Skin of body (tissue), 1 donor: ENCODE measurements at regions not wholly inside any gene's neighbourhood (a gene's known extent, or its start where the extent isn't known, plus 50 kb on each side); places are given as distances from the start of the nearest gene placed in this dataset.
"Not testable (repeated sequence)": the region's sequence is repeated elsewhere in the genome, so short reads cannot be mapped to it uniquely, and the experiment has no call there.

ENCODE experiments used
- DNase-seq: peaks from one replicate; lab custom pipeline; 2025; lab: John Stamatoyannopoulos, UW

DNA sequence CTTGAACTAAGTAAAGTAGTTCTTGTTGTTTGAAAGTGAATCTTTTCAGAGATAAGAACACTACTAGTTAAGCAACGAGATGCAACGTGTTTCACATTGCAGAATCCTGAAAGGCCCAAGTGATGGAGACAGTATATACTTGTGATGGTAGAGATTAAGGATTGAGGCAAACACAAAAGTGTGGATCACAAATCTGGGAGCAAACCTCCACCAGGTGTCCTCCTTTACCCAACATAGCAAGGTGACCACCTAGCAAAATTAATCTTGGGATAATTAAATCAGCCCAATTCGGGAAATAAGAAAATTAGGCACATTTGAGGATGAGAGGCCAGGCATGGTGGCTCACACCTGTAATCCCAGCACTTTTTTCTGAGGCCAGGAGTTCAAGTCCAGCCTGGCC is 563.9 kb downstream of the DACH1 start:
- no peak for DNase-seq

DNA sequence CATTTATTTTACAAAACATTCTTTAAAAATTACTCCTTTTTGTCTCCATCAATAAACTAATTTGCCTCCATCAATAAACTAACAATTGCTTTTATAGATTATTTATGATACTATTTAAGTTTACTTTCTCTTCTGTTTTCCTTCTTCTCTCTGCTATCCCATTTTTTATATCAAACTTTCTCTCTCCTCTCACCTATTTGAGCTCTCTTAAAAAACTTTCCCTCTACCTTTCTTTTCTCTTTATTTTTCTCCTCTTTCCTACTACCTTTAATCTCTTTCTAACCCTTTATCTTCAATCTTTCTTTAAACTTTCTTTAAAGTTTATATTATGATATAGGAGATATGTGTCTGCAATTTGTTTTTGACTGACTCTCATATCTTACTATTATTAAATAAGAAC is 566.4 kb downstream of the DACH1 start:
- DNase-seq: no peak

DNA sequence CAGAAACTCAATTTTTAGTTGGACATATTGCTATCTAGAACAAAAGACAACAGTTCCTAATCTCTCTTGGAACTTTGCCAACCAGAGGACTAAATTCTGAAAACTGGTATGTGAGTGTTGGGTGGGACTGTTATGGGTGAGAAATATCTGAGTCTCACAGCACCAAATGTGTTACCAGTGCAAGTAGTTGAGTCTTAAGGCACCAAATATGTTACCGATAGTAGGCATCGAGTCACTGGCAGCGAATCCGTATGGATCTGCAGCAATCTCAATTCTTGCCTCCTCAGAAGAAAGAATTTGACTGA is 575.2 kb downstream of the DACH1 start:
- no peak for DNase-seq

DNA sequence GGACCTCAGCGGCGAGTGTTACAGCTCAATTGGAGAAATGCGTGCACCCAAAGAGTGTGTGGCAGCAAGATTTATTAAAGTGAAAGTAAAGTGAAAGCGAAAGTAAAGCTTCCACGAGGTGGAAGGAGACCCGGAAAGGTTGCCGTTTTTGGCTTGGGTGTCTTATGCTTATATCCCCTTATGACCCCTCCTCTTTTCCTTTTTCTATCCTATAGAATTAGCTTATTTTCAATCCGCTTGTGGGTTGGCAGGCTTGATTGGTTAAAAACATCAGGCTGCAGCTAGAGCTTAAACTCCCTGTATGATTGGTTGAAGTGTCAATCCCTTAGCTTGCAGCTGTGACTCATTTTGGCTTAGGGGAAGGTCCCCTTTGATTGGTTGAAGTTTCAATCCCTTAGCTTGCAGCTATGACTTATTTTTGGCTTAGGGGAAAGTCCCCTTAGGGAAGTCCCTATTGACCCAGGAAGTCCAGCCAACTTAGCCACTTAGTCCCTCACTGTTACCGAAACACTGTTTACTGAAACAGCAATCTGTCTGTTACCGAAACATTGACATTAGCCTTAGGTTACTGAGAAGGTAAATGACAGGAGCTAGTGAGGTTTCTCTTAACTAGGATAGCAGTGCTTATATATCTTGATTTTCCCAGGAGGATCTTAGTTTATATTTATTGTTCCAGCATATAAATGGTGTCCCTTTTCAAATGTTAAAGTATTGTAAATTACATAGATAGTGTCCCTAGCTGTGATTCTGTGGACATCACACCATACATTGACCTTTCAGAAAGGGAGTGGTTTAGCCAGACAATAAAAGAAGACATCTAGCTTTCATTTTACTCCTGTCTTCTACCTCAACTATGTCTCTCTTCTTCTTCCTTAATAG is 575.8 kb downstream of the DACH1 start:
- no peak for DNase-seq

DNA sequence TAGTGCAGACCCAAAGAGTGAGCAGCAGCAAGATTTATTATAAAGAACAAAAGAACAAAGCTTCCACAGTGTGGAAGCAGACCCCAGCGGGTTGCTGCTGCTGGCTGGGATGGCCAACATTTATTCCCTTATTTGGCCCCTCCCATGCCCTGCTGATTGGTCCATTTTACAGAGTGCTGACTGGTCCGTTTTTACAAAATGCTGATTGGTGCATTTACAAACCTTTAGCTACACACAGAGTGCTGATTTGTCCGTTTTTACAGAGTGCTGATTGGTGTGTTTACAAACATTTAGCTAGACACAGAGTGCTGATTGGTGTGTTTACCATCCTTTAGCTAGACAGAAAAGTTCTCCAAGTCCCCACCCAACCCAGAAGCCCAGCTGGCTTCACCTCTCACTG is 577.0 kb downstream of the DACH1 start:
- not testable (repeated sequence) for DNase-seq

DNA sequence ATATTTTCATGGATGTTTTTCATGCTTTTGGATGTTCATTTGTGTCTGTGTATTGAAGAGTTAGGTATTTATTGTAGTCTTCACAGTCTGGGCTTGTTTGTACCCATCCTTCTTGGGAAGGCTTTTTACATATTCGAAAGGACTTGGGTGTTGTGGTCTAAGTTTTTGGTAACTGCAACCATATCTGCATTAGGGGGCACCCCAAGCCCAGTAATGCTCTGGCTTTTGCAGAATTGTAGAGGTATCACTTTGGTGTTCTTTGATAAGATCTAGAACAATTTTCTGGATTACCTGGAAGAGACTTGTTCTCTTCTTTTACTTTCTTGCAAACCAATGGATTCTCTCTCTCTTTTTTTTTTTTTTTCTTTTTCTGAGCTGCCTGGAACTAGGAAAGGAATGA is 581.3 kb downstream of the DACH1 start:
- DNase-seq: no peak

DNA sequence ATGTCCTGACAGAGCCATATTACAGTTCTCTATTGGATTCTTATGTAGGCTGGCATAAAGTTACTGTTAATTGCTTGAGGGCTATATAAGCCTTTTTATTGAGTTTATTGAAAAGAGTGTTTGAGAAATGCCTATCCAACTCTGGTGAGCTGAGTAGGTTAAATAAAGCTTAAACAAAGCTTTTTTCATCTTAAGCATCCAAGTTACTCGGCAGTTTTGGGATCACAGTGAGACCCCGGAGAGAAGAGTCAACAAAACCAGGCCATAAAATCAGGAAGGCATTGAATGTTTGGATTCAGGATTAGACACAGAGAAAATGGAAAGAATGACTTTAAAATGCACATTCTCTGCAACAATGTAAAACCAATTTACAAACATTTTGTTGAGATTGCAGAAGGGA is 588.5 kb downstream of the DACH1 start:
- no peak for DNase-seq

DNA sequence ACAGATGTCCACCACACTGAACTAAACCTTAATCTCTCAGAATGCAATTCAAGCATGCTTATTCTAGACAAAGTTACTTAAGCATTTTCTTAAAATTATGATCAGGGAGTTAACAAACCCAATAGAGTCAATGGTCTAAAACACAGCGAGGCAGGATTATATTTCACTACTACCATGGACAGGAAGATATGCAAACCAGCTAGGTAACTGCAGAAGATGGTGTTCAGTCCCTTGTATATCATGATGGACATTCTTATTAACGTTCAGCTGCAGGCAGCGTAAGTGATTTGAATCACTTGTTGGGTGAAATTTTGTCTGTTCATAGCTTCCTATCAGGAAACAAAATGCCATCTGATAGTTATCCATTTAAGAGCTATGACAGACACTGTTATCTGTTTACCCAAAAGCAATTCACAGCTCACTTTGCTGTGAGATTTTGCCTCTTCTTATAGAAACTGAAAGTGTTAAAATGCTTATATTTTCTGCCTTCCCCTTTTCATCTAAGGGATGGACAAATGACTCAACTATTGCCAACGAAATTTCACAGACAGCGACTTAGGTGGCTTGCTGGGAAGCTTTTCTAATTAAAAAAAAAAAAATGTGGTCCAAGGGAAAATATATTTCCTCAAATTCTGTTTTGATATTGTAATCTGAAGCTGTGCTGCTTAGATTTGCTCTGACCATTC is 591.9 kb downstream of the DACH1 start:
- no peak for DNase-seq

DNA sequence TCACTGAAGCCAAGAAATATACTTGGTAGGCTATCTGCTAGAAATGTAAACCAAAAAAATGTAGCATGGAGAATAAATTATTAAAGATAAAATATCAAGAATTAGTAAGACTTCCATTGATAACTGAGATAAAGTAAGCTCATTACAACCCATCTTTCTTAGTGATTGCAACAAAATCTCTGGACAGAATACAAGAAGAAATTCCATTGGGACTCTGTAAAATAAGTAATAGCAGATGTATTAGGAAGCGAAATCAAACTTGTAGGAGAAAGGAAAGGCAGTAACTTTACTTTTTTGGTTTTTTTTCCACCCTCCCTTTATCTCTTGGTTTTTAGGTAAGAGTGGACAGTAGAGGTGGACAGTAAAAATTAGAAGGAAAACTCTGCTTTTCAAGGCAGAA is 605.7 kb downstream of the DACH1 start:
- no peak for DNase-seq

DNA sequence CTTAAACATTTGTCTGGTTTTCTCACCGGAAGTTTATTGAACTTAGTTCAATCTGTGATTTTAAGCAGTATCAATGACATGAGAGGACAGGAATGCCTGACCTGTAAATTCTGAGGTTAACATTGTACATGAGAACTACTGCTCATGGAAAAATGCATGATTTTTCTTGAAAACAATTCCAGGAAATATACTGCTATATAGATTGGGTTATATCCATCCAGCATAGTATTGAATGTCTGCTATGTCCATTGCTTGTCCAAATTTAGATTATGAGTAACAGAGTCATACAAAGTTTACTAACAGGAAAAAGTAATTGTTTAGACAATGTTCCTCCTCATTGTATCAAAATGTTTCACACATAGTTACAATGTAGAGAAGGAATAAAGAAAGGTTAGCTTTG is 606.8 kb downstream of the DACH1 start:
- peak; percentile 38 for DNase-seq

DNA sequence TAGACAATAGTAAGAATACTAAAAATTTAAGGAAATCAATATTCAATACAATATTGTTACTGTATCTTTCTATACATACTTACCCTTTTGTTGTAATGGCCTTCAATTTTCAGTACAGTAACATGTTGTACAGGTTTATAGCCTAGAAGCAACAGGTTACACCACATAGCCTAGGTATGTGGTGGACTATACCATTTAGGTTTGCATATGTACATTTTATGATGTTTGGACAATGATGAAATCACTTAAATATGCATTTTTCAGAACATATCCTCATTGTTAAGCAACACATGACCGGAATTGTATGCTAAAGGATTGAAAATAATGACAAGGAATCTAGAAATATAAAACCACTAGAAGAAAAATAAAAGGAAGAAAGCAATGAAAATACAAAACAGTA is 611.4 kb downstream of the DACH1 start:
- no peak for DNase-seq

DNA sequence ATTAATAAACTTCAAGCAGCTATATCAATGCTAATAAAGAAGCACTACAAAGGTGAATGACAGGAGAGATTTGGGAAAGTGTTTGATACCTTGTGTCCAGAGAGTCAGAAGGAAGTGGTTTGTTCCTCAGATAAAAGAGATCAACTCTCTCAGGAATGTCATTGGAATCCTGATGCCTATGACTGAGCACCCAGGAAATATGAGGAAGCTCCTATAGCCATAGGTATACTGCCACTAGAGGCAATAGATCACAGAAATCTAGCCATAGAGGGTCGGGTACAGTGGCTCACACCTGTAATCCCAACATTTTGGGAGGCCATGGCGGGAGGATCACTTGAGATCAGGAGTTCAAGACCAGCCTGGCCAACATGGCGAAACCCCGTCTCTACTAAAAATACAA is 612.6 kb downstream of the DACH1 start:
- DNase-seq: no peak

DNA sequence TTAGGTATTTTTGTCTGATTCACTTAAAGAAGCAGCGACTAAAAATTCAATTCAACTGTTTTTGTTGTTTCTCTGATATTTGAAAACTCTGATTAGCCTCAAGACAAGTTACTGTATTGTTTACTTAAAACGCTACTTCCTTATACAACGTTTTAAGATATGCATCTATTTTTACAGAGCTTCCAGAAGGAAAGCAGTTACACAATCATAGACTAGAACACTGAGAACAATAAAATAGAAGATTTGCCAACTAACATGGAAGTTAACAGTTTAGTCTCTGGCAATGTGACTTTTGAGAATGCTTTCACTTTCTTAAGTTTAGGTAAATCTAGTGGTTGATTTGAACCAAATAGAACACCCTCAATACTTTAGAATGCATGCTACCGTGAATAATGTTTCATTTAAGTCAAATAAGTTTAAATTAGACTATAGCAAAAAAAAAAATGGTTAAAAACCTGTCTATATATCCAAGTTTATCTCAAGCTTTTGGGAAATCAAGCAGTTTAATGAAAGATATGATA is 614.8 kb downstream of the DACH1 start:
- no peak for DNase-seq

DNA sequence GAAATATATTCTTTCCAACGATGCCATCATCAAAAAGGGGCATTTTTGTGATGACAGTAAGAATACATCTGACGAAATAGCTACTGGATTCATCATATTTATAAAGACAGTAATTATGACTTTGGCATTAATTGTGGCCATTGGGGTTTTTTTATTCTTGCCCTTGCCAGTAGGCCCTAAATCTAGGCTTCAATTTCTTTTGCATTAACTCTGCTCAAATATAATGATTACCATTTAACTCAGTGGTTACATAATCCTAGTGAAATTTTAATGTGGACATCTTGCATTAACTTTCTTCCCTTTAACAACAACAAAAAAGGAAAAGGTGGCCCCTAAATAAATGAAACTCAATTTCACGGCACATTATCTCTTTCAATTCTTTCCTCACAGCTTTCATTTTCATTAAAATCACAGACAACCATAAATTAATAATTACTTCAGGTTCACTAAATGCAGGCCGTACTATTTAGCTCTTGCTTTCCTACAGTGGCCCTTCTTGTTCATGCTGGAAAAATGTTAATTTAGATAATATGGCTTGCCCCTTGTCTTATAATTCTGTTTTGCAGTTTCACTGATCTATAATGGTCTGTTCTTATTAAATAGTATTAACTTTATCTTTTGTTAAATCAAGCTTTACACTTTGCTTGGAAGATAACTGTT is 615.6 kb downstream of the DACH1 start:
- no peak for DNase-seq

DNA sequence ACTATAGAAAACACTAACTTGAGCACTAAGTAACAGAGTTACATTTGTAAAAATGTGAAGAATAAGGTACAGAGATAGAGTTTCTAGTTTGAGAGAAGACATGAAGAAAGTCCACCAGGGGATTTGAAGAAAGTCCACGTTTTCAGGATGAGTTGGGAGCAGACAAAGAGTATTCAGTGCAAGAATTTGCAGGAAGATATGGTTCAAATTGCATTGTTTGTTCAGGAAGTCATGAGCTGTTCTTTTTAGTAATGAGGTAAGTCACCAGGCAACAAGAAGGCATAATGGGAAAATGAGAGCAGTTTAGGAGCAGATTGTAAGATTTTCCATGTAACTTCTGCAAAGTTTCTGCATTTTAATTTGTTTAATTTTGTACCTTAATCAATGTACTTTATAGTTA is 618.0 kb downstream of the DACH1 start:
- no peak for DNase-seq

DNA sequence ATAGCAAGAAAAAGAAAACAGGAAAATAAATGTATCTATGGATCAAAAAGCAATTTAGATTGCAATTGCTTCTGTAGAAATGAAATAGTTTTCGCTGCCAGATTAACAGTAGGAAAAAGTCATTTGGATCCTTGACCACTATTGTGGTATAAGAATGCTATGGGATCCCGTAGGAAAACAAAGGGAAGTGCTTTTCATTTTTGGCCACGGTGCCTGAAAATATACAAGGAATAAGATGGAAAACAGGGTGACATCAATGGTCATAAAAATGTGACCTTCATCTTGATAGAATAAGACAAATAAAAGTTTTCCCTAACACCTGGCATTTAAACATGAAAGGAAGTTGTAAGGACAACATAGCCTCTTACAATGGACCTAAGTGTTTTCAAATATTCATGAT is 622.8 kb downstream of the DACH1 start:
- DNase-seq: no peak

DNA sequence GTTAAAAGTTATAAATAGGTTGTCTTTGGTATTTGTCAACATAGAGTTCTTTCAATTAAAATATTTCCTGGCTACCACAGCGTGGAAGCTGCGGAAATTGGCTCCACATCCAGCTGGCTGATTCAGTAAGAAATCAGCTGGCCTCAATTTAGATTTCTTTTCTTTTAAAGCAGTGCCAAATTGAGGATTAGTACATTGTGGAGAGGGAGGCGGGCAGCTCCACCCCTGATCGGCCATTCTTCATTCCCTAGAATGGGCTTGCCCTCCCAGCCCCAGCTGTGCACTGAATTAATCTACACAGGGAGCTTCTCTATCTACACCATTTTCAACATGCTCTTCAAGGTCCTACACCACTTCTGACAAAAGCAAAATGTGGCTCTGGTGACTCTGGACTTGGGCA is 624.8 kb downstream of the DACH1 start:
- peak; percentile 28 for DNase-seq

DNA sequence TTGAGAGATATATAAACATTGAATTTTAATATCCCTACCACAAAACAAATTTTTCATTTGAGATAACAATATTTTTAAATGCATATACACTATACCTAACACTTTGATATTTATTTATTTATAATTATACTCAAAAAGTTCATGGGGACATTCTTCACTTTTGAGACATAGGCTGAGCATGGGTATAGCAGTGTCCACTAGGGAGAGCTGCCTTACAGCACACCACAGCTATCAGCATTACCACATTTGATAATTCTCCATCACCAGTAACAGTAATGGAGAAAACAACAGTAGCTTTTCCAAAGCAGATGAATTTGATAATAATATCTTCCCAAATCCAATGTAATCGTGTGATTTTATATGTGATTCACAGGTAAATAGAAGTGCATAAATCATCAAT is 626.1 kb downstream of the DACH1 start:
- DNase-seq: no peak

DNA sequence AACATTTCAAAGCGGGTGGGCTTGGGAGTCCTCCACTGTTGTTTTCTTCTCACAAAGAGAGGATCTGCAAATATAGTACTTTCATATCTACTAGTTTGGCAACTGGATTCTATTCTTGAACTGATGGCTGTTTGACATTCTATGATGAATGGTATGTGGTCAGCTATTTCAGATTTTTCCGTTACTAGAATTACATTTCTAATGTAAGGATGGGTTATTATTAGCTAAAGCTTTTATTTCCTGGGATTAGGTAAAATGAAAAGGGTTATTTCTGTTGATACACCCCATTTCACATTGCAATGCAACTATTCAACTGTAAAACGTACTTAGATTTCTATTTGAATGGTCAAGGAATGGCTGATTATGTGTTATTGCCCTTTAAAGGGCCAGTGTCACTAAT is 629.7 kb downstream of the DACH1 start:
- DNase-seq: no peak

DNA sequence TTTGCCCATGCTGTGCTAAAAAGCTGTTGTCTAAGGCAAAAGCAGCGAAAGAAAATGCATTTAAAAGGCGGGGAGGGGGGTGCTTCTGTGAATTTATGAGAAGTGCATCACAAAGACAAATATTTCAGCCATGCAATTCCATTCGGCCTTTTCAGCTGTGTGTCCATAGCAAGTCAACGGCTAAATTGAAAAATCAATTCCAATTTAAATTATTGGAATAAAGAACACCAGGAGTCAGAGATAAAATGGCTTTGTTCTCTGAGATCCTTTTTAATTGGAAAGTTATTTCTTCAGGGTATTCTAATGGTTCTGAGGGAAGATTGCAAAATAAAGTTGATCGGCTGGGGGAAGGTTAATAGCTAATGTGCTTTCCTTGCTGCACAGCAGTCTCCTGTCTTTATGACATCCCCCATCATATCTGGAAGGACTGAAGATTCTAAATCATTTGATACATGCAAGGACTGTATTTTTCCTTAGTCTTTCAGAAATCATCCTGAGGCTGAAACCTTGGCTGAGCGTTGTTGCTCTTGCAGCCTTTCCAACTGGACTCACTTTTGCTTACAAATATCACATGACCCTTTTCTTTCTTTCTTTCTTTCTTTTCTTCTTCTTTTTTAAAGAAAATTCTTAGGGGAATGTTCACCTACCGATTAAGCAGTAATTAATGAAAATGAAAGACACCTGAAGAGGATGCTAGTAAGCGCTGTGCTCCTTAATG is 647.1 kb downstream of the DACH1 start:
- no peak for DNase-seq

DNA sequence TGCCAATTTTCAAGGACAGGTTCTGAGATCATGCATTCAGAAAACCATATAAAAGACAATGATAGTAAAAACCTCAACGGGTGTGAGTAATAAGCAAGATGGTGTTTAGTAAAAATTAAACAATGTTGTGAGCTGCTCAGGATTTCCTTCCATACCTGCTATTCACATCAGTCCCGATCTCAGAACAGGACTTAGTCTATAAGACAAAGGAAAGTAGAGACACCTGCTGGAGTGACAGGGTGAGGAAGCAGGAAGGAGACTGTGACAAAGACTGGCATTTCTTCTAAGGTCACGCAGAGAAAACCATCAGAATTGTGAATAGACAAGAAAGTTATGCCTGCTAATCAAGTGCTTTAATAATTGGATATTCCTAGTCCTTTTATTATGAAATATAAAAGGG is 648.0 kb downstream of the DACH1 start:
- no peak for DNase-seq

DNA sequence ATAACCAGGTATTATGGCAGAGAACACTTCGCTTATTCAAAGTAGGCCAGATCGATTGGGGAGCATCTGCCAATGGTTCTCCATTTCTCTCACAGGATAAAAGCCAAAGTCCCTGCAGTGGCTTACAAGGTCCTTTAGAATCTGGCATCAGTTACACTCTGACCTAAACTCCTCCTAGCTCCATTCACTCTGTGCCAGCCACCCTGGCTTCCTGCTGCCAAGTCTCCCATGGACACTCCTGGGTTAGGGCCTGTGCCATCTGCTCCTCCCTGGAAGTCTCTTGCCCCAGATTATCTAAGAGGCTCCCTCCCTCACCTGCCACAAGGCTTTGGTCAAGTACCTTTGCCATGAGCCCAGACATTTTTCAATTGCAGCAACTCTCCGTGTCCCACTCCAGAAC is 649.2 kb downstream of the DACH1 start:
- DNase-seq: no peak
